Fibroblast of mammary gland (primary cell): ENCODE measurements at regions not wholly inside any gene's neighbourhood (a gene's known extent, or its start where the extent isn't known, plus 50 kb on each side); places are given as distances from the start of the nearest gene placed in this dataset.
A peak's percentile ranks its signal among the peaks of the same experiment; 100 is the strongest.

Source experiments
- DNase-seq: peaks from one replicate; pipeline ENCODE4 v3.0.0-alpha.2; 2010; ENCODE audit warnings: low read depth
- H3K4me3 ChIP-seq: 2 replicates; pipeline ENCODE4 v1.5.1; 2011; ENCODE audit warnings: low read depth, mild to moderate bottlenecking, low read length, moderate library complexity; ENCODE audit not compliant: control insufficient read depth
- TF ChIP-seq, protein P1 (sequence below): conservative IDR thresholded peaks from 2 replicates; pipeline ENCODE4 v1.5.1; 2011; ENCODE audit warnings: low read depth, low read length, inconsistent platforms; ENCODE audit not compliant: control insufficient read depth, insufficient read depth

DNA sequence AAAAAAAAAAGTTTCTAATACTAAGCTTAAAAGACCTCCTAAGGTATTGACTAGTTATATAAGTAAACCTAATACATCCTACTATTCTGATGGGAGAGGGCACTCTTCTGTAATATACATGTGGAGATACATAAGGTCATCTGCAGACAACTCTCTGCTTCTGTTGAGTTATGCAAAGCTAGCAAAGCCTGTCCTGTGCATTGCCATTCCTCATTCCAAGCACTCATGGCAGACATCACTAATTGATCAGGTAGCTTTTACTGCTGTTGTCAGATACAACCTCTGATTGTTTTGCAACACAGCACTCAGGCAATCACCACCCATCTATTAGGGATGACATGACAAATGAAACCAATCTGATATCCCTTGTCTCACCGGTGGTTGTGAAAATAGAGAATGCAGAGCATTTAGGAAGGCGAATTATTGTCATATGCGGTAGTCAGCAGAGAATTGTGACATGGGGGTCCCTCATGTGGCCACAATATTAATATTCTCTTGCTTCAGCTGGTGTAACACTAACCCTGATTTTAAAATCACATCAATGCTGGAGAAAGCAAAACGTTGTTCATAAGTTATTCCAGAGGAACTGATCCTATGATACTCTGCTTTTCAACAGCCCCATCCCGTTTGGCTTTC is 416.5 kb upstream of the GYPC start:
- no peak overlapping the region for H3K4me3 ChIP-seq
- DNase-seq = no peak
- TF ChIP-seq, protein P1, sequence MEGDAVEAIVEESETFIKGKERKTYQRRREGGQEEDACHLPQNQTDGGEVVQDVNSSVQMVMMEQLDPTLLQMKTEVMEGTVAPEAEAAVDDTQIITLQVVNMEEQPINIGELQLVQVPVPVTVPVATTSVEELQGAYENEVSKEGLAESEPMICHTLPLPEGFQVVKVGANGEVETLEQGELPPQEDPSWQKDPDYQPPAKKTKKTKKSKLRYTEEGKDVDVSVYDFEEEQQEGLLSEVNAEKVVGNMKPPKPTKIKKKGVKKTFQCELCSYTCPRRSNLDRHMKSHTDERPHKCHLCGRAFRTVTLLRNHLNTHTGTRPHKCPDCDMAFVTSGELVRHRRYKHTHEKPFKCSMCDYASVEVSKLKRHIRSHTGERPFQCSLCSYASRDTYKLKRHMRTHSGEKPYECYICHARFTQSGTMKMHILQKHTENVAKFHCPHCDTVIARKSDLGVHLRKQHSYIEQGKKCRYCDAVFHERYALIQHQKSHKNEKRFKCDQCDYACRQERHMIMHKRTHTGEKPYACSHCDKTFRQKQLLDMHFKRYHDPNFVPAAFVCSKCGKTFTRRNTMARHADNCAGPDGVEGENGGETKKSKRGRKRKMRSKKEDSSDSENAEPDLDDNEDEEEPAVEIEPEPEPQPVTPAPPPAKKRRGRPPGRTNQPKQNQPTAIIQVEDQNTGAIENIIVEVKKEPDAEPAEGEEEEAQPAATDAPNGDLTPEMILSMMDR = no peak

DNA sequence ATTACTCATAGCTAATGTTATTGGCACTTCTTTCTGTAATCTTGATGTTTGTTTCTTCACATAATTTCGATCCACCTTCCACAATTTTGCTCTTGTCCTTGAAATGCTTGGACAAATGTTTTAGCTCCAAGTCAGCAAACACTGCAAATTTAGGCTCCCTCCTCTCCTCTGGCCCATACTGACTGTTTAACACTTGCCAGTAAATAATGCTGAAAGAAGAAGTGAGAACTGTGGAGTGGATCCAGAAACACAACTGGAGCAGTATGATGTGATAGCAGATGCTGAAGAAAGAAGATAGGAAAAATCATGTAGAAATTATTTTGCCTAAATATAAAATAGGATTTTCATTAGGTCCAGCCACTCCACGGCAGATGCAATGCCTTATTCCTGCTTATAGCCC is 415.0 kb upstream of the GYPC start:
- no peak overlapping the region for H3K4me3 ChIP-seq
- TF ChIP-seq, protein P1 = no peak
- DNase-seq = no peak

DNA sequence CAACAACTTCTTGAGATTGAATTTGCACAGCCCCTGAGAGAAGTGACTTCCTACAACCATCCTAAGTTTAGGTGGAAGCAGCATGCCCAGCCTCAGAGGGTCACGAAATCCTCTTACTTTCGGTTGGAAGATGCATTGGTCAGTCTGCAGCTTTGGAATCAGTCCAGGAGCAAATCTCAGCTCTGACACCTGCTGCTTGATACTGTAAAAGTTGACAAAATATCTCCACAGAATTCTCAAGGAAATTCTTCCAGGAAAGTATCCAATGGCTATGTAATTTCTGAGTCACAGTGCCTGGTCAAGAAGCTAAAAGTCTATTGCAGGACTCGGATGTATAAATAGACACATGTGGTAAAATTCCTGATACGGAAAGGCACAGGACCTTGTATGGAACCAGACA is 414.5 kb upstream of the GYPC start:
- no peak overlapping the region for H3K4me3 ChIP-seq
- no peak for DNase-seq
- TF ChIP-seq, protein P1 = no peak

DNA sequence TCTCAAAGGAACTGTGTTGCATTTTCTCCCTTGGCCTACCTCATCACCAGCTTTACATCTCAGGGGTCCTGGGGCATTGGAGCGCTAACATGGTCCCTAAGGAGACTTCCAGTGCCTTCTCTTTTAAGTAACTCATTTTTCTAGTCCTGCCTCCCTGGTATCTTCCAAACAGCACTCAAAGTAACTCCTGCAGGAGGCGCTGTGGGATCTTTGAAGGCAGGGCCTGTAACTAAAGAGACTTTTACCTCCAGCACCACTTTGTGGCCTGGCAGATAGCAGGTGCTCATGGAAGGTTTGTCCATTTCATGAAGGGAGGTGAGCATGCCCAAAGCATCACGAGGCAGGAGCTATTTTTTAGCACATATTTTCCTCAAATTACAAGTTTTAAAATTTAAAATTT is 411.0 kb upstream of the GYPC start:
- H3K4me3 ChIP-seq = no peak overlapping the region
- TF ChIP-seq, protein P1 = no peak
- DNase-seq = peak; percentile 1

DNA sequence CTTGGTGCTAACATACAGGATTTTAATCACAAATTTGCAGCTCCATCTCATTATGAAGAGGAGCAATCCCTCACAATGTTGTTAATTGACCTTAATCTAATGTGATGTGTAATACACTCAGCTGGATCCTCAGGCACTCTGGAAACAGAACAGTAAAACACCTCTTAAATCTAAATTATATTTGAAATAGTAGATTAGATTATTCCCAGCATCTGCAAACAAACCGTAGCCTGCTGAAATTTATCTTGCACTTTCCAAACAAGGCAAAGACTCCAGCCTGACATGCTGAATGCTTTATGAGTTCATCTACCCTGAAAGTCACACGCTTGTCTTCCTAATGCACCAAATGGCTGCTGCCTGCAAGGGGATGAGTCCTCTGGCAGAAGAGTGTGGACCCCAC is 402.3 kb upstream of the GYPC start:
- H3K4me3 ChIP-seq = no peak overlapping the region
- TF ChIP-seq, protein P1 = no peak
- no peak for DNase-seq

DNA sequence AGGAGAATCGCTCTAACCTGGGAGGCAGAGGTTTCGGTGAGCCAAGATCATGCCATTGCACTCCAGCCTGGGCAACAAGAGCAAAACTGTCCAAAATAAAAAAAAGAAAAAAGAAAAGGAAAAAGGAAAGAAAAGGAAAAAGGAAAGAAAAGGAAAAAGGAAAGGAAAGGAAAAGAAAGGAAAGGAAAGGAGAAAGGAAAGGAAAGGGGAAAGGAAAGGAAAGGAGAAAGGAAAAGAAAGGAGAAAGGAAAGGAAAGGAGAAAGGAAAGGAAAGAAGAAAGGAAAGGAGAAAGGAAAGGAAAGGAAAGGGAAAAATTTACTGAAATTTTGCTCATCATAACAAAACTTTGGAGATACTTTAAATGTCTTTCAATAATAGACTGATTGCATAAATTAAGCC is 391.3 kb upstream of the GYPC start:
- TF ChIP-seq, protein P1 = no peak
- no peak for DNase-seq
- H3K4me3 ChIP-seq = no peak overlapping the region

DNA sequence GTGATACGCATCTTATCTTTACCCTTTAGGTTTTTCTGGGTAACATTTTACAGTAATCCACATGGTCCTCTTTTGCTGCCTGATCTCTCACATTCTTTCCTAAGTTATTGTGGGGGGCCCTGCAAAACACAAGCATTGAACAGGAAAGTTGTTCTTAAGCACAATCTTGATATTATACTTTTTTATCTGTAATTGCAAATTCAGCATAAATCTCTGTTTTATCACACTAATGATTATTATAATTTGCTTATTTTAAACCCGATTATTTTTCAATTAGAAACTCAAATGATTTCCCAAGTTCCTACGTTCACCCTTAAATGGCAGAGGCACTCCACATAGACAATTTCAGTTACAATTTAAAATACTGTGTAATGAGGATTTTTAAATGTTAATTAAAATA is 386.0 kb upstream of the GYPC start:
- no peak overlapping the region for H3K4me3 ChIP-seq
- no peak for DNase-seq
- TF ChIP-seq, protein P1 = no peak
